ENCODE measurements at regions not wholly inside any gene's neighbourhood (a gene's known extent, or its start where the extent isn't known, plus 50 kb on each side); places are given as distances from the start of the nearest gene placed in this dataset.
"Not testable (repeated sequence)": the region's sequence is repeated elsewhere in the genome, so short reads cannot be mapped to it uniquely, and the experiment has no call there.

DNA sequence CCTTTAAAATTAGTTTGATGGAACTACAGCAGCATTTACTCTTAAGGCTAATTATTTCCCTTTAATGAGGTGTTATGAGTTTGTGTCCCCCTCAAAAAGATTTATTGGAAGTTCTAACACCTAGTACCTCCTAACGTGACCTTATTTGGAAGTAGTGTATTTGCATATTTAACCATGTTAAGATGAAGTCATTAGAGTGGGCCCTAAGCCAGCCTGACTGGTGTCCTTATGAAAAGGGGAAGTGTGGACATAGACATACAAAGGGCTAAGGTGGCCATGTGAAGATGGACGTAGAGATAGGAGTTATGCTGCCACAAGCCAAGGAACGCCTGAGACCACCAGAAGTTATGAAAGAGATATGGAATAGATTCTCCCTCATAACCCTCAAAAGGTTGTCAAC lies 985.4 kb upstream of the INTU start:
- Mint-ChIP-seq H3K36me3 (ENCODE audit: low read depth) (no peaks in the 10 kb centered on the region), H3K4me1 (ENCODE audit: low read depth) (no peaks in the 10 kb centered on the region), H3K27ac (no peak overlapping the region), H3K4me3 (no peak overlapping the region), H3K9me3 (no peaks in the 10 kb centered on the region), H3K27me3 (no peaks in the 10 kb centered on the region)
- ATAC-seq: no peak
- CTCF ChIA-PET: no interaction called here
- no peak for DNase-seq
- intact Hi-C loops (cut with micrococcal nuclease): no loop called here
- POLR2A ChIA-PET: no interaction called here
- TF ChIP-seq, protein P1, sequence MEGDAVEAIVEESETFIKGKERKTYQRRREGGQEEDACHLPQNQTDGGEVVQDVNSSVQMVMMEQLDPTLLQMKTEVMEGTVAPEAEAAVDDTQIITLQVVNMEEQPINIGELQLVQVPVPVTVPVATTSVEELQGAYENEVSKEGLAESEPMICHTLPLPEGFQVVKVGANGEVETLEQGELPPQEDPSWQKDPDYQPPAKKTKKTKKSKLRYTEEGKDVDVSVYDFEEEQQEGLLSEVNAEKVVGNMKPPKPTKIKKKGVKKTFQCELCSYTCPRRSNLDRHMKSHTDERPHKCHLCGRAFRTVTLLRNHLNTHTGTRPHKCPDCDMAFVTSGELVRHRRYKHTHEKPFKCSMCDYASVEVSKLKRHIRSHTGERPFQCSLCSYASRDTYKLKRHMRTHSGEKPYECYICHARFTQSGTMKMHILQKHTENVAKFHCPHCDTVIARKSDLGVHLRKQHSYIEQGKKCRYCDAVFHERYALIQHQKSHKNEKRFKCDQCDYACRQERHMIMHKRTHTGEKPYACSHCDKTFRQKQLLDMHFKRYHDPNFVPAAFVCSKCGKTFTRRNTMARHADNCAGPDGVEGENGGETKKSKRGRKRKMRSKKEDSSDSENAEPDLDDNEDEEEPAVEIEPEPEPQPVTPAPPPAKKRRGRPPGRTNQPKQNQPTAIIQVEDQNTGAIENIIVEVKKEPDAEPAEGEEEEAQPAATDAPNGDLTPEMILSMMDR (IDR thresholded peaks at IDR 0.05): no peak

DNA sequence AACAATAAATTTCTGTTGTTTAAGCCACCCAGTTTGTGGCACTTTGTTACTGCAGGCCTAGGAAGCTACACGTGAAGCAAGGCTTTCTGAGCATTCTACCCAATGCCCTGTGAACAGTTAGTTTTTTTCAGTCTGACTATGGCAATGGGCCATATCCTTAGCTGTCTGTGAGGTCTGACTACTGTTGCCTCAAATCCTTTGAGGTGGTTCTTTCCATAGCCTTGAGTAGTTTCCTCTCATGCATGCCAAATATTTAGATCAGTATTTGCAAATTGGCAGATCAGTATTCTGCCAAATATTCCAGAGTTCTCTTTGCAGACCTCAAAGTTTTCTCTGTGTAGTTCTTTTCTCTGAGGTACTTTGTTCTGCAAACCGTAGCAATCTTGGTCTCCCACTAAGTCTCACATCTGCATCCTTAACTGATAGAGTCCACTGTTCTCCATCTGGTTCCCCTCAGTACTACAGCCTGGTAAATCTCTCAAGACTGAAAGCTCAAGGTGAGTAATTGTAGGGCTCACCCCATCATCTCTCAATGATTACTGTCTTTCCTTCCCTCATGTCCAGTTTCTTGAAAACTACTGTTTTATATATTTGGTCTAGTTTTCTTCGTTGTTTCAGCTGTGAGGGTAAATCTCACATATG lies 984.9 kb upstream of the INTU start:
- DNase-seq (no peak), ATAC-seq (no peak)
- Mint-ChIP-seq H3K4me1 (ENCODE audit: low read depth) (no peaks in the 10 kb centered on the region), H3K9me3 (no peaks in the 10 kb centered on the region), H3K27me3 (no peaks in the 10 kb centered on the region), H3K4me3 (no peak overlapping the region), H3K27ac (no peak overlapping the region), H3K36me3 (ENCODE audit: low read depth) (no peaks in the 10 kb centered on the region)
- ChIA-PET CTCF (no interaction called here), POLR2A (no interaction called here)
- intact Hi-C loops (cut with micrococcal nuclease): no loop called here
- TF ChIP-seq, protein P1 (IDR thresholded peaks at IDR 0.05): no peak

DNA sequence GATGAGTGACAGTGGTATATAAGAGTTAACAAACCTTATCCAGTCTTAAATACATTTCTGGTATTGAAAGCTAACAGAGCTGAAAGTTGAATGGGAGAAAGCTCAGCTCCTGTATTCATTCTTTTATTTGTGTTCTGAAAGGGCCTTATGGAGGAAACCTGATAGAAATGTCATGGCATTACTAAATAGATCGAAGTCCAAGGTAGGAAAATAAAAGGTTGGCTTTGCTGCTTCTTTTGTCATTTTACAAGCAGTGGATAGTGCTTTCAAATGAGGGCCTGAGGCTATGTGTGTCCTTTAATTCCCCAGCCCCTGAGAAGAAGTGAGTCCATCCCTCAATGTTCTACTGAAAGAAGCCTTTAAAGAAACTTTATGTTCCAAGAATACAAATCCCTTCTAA lies 974.3 kb upstream of the INTU start:
- Mint-ChIP-seq H3K27me3 (no peaks in the 10 kb centered on the region), H3K27ac (no peak overlapping the region), H3K36me3 (ENCODE audit: low read depth) (no peaks in the 10 kb centered on the region), H3K9me3 (peaks cover 2% of the 10 kb centered on the region), H3K4me1 (ENCODE audit: low read depth) (no peaks in the 10 kb centered on the region), H3K4me3 (no peak overlapping the region)
- POLR2A ChIA-PET: no interaction called here
- TF ChIP-seq, protein P1 (IDR thresholded peaks at IDR 0.05): no peak
- CTCF ChIA-PET: no interaction called here
- ATAC-seq (no peak), DNase-seq (no peak)
- intact Hi-C loops (cut with micrococcal nuclease): no loop called here

DNA sequence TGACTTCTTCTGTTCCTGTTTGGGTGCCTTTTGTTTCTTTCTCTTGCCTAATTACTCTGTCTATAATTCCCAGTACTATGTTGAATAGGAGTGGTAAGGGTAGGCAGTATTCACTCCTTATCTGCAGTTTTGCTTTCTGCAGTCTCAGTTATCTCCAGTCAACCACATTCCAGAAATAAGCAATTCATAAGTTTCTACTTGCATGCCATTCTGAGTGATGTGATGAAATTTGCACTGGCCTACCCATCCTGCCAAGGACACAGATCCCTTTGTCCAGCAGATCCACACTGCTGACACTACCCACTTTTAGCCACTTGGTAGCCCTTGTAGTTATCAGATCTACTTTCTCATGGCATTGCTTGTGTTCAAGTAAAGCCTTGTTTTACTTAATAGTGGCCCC lies 971.6 kb upstream of the INTU start:
- no peaks in the 10 kb centered on the region for H3K36me3 Mint-ChIP-seq (ENCODE audit: low read depth)
- H3K9me3 Mint-ChIP-seq: no peaks in the 10 kb centered on the region
- no peak for DNase-seq
- no peak overlapping the region for H3K4me3 Mint-ChIP-seq
- no peak for ATAC-seq
- TF ChIP-seq, protein P1 (IDR thresholded peaks at IDR 0.05): no peak
- intact Hi-C loops (cut with micrococcal nuclease): no loop called here
- no peak overlapping the region for H3K27ac Mint-ChIP-seq
- ChIA-PET CTCF (no interaction called here), POLR2A (no interaction called here)
- no peaks in the 10 kb centered on the region for H3K27me3 Mint-ChIP-seq
- no peaks in the 10 kb centered on the region for H3K4me1 Mint-ChIP-seq (ENCODE audit: low read depth)

DNA sequence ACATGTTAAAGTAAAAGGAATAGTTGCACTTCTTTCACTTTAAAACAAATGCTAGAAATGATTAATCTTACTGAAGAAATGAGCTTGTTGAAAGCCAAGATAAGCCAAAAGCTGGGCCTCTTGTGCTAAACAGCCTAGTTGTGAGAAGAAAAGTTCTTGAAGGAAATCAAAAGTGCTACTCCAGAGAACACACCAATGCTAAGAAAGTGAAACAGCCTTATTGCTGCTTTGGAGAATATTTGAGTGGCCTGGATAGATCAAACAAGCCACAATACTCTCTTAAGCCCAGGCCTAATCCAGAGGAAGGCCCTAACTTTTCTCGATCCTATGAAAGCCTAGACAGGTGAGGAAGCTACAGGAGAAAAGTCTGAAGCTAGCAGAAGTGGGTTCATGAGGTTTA lies 967.9 kb upstream of the INTU start:
- CTCF ChIA-PET: no interaction called here

DNA sequence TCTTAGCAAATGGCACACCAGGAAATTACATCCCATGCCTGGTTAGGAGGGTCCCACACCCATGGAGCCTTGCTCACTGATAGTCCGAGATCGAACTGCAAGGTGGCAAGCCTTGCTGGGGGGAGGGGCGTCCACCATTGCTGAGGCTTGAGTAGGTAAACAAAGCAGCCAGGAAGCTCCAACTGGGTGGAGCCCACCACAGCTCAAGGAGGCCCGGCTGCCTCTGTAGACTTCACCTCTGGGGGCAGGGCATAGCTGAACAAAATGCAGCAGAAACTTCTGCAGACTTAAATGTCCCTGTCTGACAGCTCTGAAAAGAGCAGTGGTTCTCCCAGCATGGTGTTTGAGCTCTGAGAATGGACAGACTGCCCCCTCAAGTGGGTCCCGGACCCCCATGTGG lies 962.7 kb upstream of the INTU start:
- DNase-seq: peak; percentile 0
- intact Hi-C loops (cut with micrococcal nuclease); H3K27ac Mint-ChIP-seq; H3K27me3 Mint-ChIP-seq; H3K4me3 Mint-ChIP-seq; H3K9me3 Mint-ChIP-seq; H3K36me3 Mint-ChIP-seq (ENCODE audit: low read depth); POLR2A ChIA-PET; ATAC-seq; CTCF ChIA-PET; H3K4me1 Mint-ChIP-seq (ENCODE audit: low read depth): not testable (repeated sequence)

More for the DNA sequence above, 967.9 kb upstream of the INTU start:
- Mint-ChIP-seq H3K27me3 (no peaks in the 10 kb centered on the region), H3K27ac (no peak overlapping the region), H3K4me3 (no peak overlapping the region), H3K9me3 (no peaks in the 10 kb centered on the region), H3K36me3 (ENCODE audit: low read depth) (no peaks in the 10 kb centered on the region), H3K4me1 (ENCODE audit: low read depth) (no peaks in the 10 kb centered on the region)
- TF ChIP-seq, protein P1 (IDR thresholded peaks at IDR 0.05): no peak
- no peak for DNase-seq
- POLR2A ChIA-PET: no interaction called here
- intact Hi-C loops (cut with micrococcal nuclease): no loop called here
- no peak for ATAC-seq
